KMS-11 (cell line): ENCODE measurements at regions not wholly inside any gene's neighbourhood (a gene's known extent, or its start where the extent isn't known, plus 50 kb on each side); places are given as distances from the start of the nearest gene placed in this dataset.
"Not testable (repeated sequence)": the region's sequence is repeated elsewhere in the genome, so short reads cannot be mapped to it uniquely, and the experiment has no call there.

Experiments
- H2AFZ ChIP-seq: fragments of 200-600 bp; sonication (generic); 2 replicates; pipeline ENCODE4 v1.6.1; 2016; ENCODE audit warnings: antibody characterized with exemption, mixed run types, low read depth
- H3K27ac ChIP-seq: fragments of 200-600 bp; sonication (generic); 2 replicates; pipeline ENCODE4 v1.6.1; 2016; ENCODE audit warnings: mild to moderate bottlenecking, mixed run types
- H3K27me3 ChIP-seq: fragments of 200-600 bp; sonication (generic); 2 replicates; pipeline ENCODE4 v1.6.1; 2017; ENCODE audit warnings: mild to moderate bottlenecking, low read depth, mixed run types, moderate library complexity; ENCODE audit not compliant: insufficient read depth
- H3K36me3 ChIP-seq: fragments of 200-600 bp; sonication (generic); 2 replicates; pipeline ENCODE4 v1.6.1; 2017; ENCODE audit warnings: mild to moderate bottlenecking, mixed run types; ENCODE audit not compliant: insufficient read depth
- H3K4me1 ChIP-seq: fragments of 200-600 bp; sonication (generic); 2 replicates; pipeline ENCODE4 v1.6.1; 2016; ENCODE audit warnings: mild to moderate bottlenecking, low read depth, mixed run types; ENCODE audit not compliant: poor library complexity, severe bottlenecking
- H3K4me2 ChIP-seq: fragments of 200-600 bp; sonication (generic); 2 replicates; pipeline ENCODE4 v1.7.0; 2016; ENCODE audit warnings: mild to moderate bottlenecking, mixed run types
- H3K4me3 ChIP-seq: fragments of 200-600 bp; sonication (generic); IDR thresholded peaks from 2 replicates; pipeline ENCODE4 v1.6.1; 2017; ENCODE audit warnings: low read depth, low read length, mixed read lengths; ENCODE audit not compliant: insufficient read depth
- H3K79me2 ChIP-seq: fragments of 200-600 bp; sonication (generic); 2 replicates; pipeline ENCODE4 v1.6.1; 2016; ENCODE audit warnings: low read depth, mixed run types; ENCODE audit not compliant: insufficient read depth
- H3K9ac ChIP-seq: fragments of 200-600 bp; sonication (generic); 2 replicates; pipeline ENCODE4 v1.6.1; 2016; ENCODE audit warnings: mild to moderate bottlenecking, mixed run types
- H4K20me1 ChIP-seq: fragments of 200-600 bp; sonication (generic); 2 replicates; pipeline ENCODE4 v1.6.1; 2016; ENCODE audit warnings: mild to moderate bottlenecking, mixed run types; ENCODE audit not compliant: insufficient read depth
- TF ChIP-seq, protein P1 (sequence below): fragments of 200-600 bp; sonication (generic); conservative IDR thresholded peaks from 2 replicates; pipeline ENCODE4 v1.6.1; 2017; ENCODE audit warnings: low read depth, mild to moderate bottlenecking, antibody characterized with exemption, low read length, moderate library complexity, mixed read lengths

- TF ChIP-seq, protein P1, sequence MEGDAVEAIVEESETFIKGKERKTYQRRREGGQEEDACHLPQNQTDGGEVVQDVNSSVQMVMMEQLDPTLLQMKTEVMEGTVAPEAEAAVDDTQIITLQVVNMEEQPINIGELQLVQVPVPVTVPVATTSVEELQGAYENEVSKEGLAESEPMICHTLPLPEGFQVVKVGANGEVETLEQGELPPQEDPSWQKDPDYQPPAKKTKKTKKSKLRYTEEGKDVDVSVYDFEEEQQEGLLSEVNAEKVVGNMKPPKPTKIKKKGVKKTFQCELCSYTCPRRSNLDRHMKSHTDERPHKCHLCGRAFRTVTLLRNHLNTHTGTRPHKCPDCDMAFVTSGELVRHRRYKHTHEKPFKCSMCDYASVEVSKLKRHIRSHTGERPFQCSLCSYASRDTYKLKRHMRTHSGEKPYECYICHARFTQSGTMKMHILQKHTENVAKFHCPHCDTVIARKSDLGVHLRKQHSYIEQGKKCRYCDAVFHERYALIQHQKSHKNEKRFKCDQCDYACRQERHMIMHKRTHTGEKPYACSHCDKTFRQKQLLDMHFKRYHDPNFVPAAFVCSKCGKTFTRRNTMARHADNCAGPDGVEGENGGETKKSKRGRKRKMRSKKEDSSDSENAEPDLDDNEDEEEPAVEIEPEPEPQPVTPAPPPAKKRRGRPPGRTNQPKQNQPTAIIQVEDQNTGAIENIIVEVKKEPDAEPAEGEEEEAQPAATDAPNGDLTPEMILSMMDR, result peak; percentile 75
- Histone ChIP-seq H2AFZ (peak overlapping the region; percentile 58), H3K36me3 (no peaks in the 10 kb centered on the region), H3K27ac (peak overlapping the region; percentile 51), H4K20me1 (no peaks in the 10 kb centered on the region), H3K9ac (peak overlapping the region; percentile 23; the same call in 1 of the 2 replicates), H3K79me2 (no peaks in the 10 kb centered on the region), H3K4me2 (peak overlapping the region; percentile 56), H3K4me1 (peaks cover 33% of the 10 kb centered on the region), H3K27me3 (no peaks in the 10 kb centered on the region), H3K4me3 (no peak overlapping the region)
Measured at GRCh38 chr20:54726687-54727300, 251.4 kb downstream of the DOK5 start.

- not testable (repeated sequence) for H3K27me3 ChIP-seq, H3K27ac ChIP-seq, H2AFZ ChIP-seq, H3K79me2 ChIP-seq, H3K4me3 ChIP-seq, H3K4me2 ChIP-seq, H3K9ac ChIP-seq, H3K36me3 ChIP-seq, H4K20me1 ChIP-seq
- H3K4me1 ChIP-seq, result peaks cover 32% of the 10 kb centered on the region
Measured at GRCh38 chr20:54725266-54725665, 249.9 kb downstream of the DOK5 start.

GRCh38 chr20:54723723-54724122, 248.3 kb downstream of the DOK5 start:
- no peak overlapping the region for H3K9ac ChIP-seq
- TF ChIP-seq, protein P1, result no peak
- no peaks in the 10 kb centered on the region for H4K20me1 ChIP-seq
- no peak overlapping the region for H2AFZ ChIP-seq
- H3K4me1 ChIP-seq, result peaks cover 27% of the 10 kb centered on the region
- H3K4me2 ChIP-seq, result no peak overlapping the region
- H3K27ac ChIP-seq, result no peak overlapping the region
- no peak overlapping the region for H3K4me3 ChIP-seq
- no peaks in the 10 kb centered on the region for H3K36me3 ChIP-seq
- H3K79me2 ChIP-seq, result no peaks in the 10 kb centered on the region
- no peaks in the 10 kb centered on the region for H3K27me3 ChIP-seq

GRCh38 chr20:54717983-54718382, 242.6 kb downstream of the DOK5 start:
- Histone ChIP-seq H3K4me3 (no peak overlapping the region), H3K36me3 (no peaks in the 10 kb centered on the region)

GRCh38 chr20:54716790-54717189, 241.4 kb downstream of the DOK5 start:
- no peak overlapping the region for H2AFZ ChIP-seq
- H3K9ac ChIP-seq, result no peak overlapping the region
- H3K4me2 ChIP-seq, result no peak overlapping the region
- H3K4me1 ChIP-seq, result no peaks in the 10 kb centered on the region
- H3K79me2 ChIP-seq, result no peaks in the 10 kb centered on the region
- H3K27ac ChIP-seq, result no peak overlapping the region
- H4K20me1 ChIP-seq, result no peaks in the 10 kb centered on the region
- TF ChIP-seq, protein P1, result no peak
- no peak overlapping the region for H3K4me3 ChIP-seq
- no peaks in the 10 kb centered on the region for H3K36me3 ChIP-seq
- no peaks in the 10 kb centered on the region for H3K27me3 ChIP-seq

More at GRCh38 chr20:54717983-54718382, 242.6 kb downstream of the DOK5 start:
- Histone ChIP-seq H3K27me3 (no peaks in the 10 kb centered on the region), H3K9ac (no peak overlapping the region), H2AFZ (no peak overlapping the region), H3K79me2 (no peaks in the 10 kb centered on the region), H3K4me2 (no peak overlapping the region), H3K27ac (no peak overlapping the region), H4K20me1 (no peaks in the 10 kb centered on the region), H3K4me1 (no peaks in the 10 kb centered on the region)
- TF ChIP-seq, protein P1, result no peak
